ENCODE measurements at regions not wholly inside any gene's neighbourhood (a gene's known extent, or its start where the extent isn't known, plus 50 kb on each side); places are given as distances from the start of the nearest gene placed in this dataset.

GRCh38 chr16:86638642-86639041, 60.3 kb downstream of the FOXL1 start:
- H3K27me3 ChIP-seq (replicated peaks; ENCODE audit: insufficient read depth, low read length), result peaks cover 16% of the 10 kb centered on the region

GRCh38 chr16:86639354-86639753, 61.0 kb downstream of the FOXL1 start:
- Histone ChIP-seq H3K27ac (ENCODE audit: low read length) (no peak overlapping the region), H3K4me3 (ENCODE audit: low read length) (no peak overlapping the region), H3K79me2 (ENCODE audit: low read length) (no peaks in the 10 kb centered on the region), H3K27me3 (replicated peaks; ENCODE audit: insufficient read depth, low read length) (peaks cover 19% of the 10 kb centered on the region), H3K9me2 (replicated peaks; ENCODE audit: insufficient read depth, low read length) (no peaks in the 10 kb centered on the region), H2AFZ (ENCODE audit: low read length) (no peak overlapping the region), H3K9me3 (replicated peaks; ENCODE audit: insufficient read depth, low read length) (no peaks in the 10 kb centered on the region), H3K4me1 (ENCODE audit: low read length) (no peaks in the 10 kb centered on the region), H3F3A (ENCODE audit: insufficient read depth, low read length) (no peaks in the 10 kb centered on the region), H3K4me2 (ENCODE audit: low read depth, low read length) (no peak overlapping the region), H3K9ac (ENCODE audit: low read length) (no peak overlapping the region), H4K20me1 (ENCODE audit: insufficient read depth, low read length) (no peaks in the 10 kb centered on the region), H3K36me3 (replicated peaks; ENCODE audit: insufficient read depth, low read length) (no peaks in the 10 kb centered on the region)
- DNase-seq, result no peak
- TF ChIP-seq CTCF (IDR thresholded peaks at IDR 0.05; ENCODE audit: low read length) (no peak), EZH2phosphoT487 (IDR thresholded peaks at IDR 0.05; ENCODE audit: low read length) (no peak), EZH2 (optimal IDR thresholded peaks at IDR 0.05; ENCODE audit: low read depth, low read length) (no peak)

More at GRCh38 chr16:86638642-86639041, 60.3 kb downstream of the FOXL1 start:
- Histone ChIP-seq H3K4me1 (ENCODE audit: low read length) (no peaks in the 10 kb centered on the region), H3K79me2 (ENCODE audit: low read length) (no peaks in the 10 kb centered on the region), H3K27ac (ENCODE audit: low read length) (no peak overlapping the region), H3K9ac (ENCODE audit: low read length) (no peak overlapping the region), H3K9me3 (replicated peaks; ENCODE audit: insufficient read depth, low read length) (no peaks in the 10 kb centered on the region), H2AFZ (ENCODE audit: low read length) (no peak overlapping the region), H3F3A (ENCODE audit: insufficient read depth, low read length) (no peaks in the 10 kb centered on the region), H3K4me2 (ENCODE audit: low read depth, low read length) (no peak overlapping the region), H3K9me2 (replicated peaks; ENCODE audit: insufficient read depth, low read length) (no peaks in the 10 kb centered on the region), H3K4me3 (ENCODE audit: low read length) (no peak overlapping the region), H4K20me1 (ENCODE audit: insufficient read depth, low read length) (no peaks in the 10 kb centered on the region), H3K36me3 (replicated peaks; ENCODE audit: insufficient read depth, low read length) (no peaks in the 10 kb centered on the region)
- TF ChIP-seq CTCF (IDR thresholded peaks at IDR 0.05; ENCODE audit: low read length), result no peak
- no peak for TF ChIP-seq EZH2 (optimal IDR thresholded peaks at IDR 0.05; ENCODE audit: low read depth, low read length)
- no peak for TF ChIP-seq EZH2phosphoT487 (IDR thresholded peaks at IDR 0.05; ENCODE audit: low read length)
- DNase-seq, result no peak

- peaks cover 15% of the 10 kb centered on the region for H3K27me3 ChIP-seq (replicated peaks; ENCODE audit: insufficient read depth, low read length)
- H3K9me3 ChIP-seq (replicated peaks; ENCODE audit: insufficient read depth, low read length), result no peaks in the 10 kb centered on the region
- H3K36me3 ChIP-seq (replicated peaks; ENCODE audit: insufficient read depth, low read length), result no peaks in the 10 kb centered on the region
- DNase-seq, result no peak
- H3K9me2 ChIP-seq (replicated peaks; ENCODE audit: insufficient read depth, low read length), result no peaks in the 10 kb centered on the region
- H3K79me2 ChIP-seq (ENCODE audit: low read length), result no peaks in the 10 kb centered on the region
- no peak for TF ChIP-seq EZH2 (optimal IDR thresholded peaks at IDR 0.05; ENCODE audit: low read depth, low read length)
- TF ChIP-seq EZH2phosphoT487 (IDR thresholded peaks at IDR 0.05; ENCODE audit: low read length), result no peak
- no peak for TF ChIP-seq CTCF (IDR thresholded peaks at IDR 0.05; ENCODE audit: low read length)
- H2AFZ ChIP-seq (ENCODE audit: low read length), result no peak overlapping the region
- H3K27ac ChIP-seq (ENCODE audit: low read length), result no peak overlapping the region
- no peak overlapping the region for H3K4me3 ChIP-seq (ENCODE audit: low read length)
- H3K4me1 ChIP-seq (ENCODE audit: low read length), result no peaks in the 10 kb centered on the region
- H4K20me1 ChIP-seq (ENCODE audit: insufficient read depth, low read length), result no peaks in the 10 kb centered on the region
- H3K9ac ChIP-seq (ENCODE audit: low read length), result no peak overlapping the region
- no peaks in the 10 kb centered on the region for H3F3A ChIP-seq (ENCODE audit: insufficient read depth, low read length)
- H3K4me2 ChIP-seq (ENCODE audit: low read depth, low read length), result no peak overlapping the region
These were observed 62.0 kb downstream of the FOXL1 start for GRCh38 chr16:86640265-86640843.
